Hepatocyte (in vitro differentiated cells): ENCODE measurements at regions not wholly inside any gene's neighbourhood (a gene's known extent, or its start where the extent isn't known, plus 50 kb on each side); places are given as distances from the start of the nearest gene placed in this dataset.

Experiments
- CTCF ChIP-seq: fragments of 200-600 bp; sonication (generic); IDR thresholded peaks from 2 replicates; pipeline ENCODE4 v1.5.1; 2016; ENCODE audit warnings: antibody characterized with exemption, mild to moderate bottlenecking; ENCODE audit not compliant: poor library complexity
- EZH2 ChIP-seq: fragments of 200-600 bp; sonication (generic); IDR thresholded peaks from 2 replicates; pipeline ENCODE4 v1.6.1; 2016; ENCODE audit warnings: antibody characterized with exemption, mild to moderate bottlenecking, borderline replicate concordance
- EZH2phosphoT487 ChIP-seq: fragments of 200-600 bp; sonication (generic); IDR thresholded peaks from one replicate; pipeline ENCODE4 v1.6.1; 2018; ENCODE audit warnings: antibody characterized with exemption, mild to moderate bottlenecking, low read depth, moderate library complexity; ENCODE audit not compliant: unreplicated experiment, severe bottlenecking

GRCh38 chr2:184351126-184351525, 247.2 kb upstream of the ZNF804A start:
- no peak for TF ChIP-seq CTCF
- TF ChIP-seq EZH2, result no peak
- no peak for TF ChIP-seq EZH2phosphoT487
